ENCODE measurements at regions not wholly inside any gene's neighbourhood (a gene's known extent, or its start where the extent isn't known, plus 50 kb on each side); places are given as distances from the start of the nearest gene placed in this dataset.
A peak's percentile ranks its signal among the peaks of the same experiment; 100 is the strongest.

DNA sequence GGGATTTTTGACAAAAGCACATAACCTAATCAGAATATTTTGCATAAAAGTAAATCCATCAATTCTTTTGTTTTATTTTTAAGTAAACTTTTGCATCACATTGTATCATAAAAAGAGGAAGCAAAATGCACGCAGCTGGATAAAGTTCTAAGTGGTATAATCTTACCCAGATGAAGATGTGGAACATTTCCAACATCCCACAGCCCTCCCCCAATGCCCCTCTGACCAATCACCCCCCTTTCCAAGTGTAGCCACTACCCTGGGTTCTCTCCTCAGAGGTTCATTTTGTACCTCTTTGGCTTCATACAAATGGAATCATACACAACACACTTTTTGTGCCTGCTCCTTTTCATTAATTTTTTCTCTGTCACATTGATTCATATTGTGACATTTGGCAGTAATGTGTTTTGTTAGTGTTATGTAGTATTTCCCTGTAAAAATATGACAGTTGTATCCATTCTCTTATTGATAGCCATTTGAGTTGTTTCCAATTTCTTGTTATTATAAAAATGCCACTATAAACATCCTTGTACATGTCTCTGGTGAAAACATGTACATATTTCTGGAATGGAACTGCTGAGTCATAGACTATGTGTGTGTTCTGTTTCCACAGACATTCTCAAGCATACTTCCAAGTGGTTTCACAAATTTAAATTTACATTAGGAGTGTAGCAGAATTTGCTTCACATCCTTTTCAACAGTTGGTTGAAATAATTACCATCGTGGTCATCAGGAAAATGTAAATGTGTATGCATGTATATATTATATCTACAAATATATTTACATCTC, 92.9 kb upstream of the SYNDIG1 start:
- DNase-seq: peak; percentile 5

DNA sequence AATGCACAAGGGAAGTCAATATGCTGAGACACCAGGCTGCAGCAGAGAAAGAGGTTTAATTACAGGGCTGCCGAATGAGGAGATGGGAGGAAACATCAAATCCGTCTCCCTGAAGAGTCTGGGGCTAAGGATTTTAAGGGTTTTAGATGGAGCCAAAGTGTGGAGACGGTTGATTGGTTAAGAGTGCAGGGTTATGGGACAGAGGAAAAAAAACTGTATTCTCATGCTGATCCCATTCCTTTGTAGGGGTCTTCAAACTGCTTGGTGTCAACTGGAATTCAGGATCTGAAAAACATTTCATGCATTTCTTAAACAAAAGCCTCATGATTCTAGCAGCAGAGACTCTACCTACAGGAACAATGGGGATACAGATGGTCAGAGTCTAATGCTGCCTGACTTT, 96.1 kb upstream of the SYNDIG1 start:
- no peak for DNase-seq

DNA sequence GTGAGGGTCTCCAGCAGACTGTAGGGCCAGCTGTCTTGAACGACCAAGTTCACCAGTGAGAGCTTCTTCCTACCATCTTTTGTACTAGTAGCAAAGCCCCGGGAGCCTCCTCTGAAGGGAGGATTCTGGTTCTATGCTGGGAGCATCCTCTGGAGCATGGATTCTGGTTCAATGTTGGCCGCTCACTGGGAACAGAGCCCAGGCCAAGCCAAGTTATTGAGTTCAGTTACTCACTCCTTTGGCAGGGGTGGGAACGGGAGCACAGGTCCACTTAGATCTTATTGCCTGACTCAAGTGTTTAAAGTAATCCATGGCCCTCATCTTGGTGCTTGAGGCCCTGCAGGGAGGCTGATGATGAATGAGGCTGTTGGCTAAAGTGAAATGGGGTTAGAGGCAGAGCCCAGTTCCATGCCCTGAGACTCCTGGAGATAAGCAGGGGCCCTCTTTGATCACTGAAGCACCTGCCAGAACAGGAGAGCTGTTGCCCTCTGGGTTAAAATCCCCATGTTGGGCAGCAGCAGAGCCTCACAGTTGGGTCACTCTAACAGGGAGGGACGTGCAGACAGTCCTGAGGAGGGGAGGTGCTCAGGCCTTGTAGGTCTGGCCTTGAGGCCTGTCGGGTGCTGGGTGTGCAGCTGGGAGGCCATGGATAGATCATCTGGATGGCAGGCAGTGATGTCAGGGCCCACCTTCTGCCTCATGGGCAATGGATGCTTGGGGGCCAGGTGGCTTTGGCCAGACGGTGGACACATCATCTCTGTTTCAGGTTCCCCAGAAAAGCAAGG, 98.3 kb upstream of the SYNDIG1 start:
- DNase-seq: no peak

DNA sequence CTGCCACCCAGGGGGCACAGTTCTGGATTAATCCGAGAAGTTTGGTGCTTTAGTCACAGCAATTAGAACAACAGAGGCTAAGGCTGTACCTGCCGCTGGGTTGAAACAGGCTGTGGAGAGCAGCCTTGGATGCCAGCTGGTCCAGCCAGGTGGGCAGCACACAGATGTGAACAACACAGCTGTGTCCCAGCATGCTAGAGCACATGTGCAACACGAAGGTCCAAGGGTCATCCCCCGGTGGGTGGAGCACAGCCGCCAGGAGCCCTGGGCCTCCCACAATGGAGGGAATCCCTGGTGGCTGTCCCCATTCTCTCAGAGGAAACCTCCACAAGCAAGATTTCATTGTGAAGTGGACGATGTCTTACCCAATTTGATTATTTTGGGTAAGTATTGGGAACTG, 99.2 kb upstream of the SYNDIG1 start:
- DNase-seq: no peak

DNA sequence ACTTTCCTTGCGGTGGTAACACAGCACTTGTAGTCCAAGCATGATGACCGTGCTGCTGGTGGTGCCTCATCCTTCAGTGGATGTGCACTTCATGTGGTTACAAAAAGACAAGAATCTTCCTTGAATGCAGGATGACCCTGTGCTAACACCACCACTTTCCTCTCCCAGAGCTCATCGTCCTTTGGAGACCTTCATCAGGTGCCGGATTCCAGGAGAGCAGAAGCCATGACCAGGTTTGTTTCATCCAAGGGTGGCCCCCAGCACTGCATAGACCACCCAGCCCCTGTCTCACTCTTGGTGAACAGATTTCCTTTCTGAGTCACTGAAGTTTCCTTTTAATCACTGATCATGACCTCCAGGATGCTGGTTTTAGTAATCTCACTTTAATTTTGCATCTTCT, 101.2 kb upstream of the SYNDIG1 start:
- no peak for DNase-seq

DNA sequence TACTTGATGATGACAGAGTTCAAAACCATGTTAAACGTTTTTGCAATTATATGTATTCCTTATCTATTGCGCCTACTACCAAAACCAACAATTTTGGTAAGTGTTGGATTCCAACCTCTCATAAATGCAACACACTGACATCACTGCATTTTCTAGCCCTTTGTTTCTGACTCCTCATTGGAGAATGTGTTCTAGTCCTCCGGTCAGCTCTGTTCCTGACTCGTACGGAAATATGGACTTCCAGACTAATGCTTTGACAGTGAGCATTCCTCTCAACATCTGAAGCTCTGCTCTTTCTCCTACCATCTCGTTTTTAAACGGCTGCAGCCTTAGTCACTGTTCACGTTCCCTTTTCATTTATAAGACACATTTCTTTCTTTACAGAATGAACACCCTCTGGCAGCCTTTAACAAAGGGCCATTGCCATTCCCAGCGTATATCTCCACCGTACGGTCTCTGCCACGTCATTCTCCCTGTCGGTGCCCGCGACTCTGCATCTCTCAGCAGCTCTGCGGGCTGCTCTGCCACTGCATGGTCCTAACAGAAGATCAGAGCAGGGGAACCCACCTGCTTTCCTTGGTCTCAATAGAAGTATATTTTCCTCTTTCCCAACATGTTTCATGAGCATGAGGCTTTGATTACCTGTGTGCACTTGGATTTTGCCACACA, 103.0 kb upstream of the SYNDIG1 start:
- DNase-seq: no peak

DNA sequence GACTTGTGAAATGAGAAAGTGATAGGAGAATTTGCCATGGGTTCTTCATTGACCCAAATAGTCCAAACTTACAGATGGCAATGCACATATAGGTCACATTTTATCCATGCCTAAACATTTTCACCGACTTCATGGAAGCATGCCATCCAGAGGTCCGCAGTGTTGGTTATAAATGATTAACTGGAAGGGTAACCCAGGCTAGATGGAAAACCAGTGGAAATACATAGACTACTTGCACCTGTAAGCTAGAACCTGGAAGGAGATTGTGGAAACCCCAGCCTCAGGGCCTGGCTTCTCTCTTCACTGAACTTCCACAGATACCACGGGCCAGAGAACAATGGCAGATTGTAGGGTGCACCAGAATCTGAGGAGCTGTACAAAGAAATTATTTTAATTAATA, 103.8 kb upstream of the SYNDIG1 start:
- no peak for DNase-seq

DNA sequence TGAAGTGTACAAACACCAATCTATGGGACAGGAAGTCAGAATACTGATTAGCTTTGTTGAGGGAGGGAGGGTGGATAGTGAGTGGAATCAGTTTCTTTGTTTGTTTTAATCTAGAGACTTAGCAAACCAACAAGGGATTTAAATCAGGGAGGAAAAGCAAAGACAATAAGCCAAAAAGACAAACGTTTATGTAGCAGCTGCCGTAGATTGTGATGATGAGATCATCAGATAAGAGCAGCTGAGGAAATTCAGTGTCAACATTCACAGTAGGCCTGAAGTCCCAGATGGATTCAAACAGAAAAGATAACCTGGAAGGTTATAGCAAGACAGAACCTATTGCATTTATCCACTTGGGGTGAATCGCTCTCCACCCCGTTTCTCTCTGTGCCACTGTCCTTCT, 104.9 kb upstream of the SYNDIG1 start:
- DNase-seq: no peak

DNA sequence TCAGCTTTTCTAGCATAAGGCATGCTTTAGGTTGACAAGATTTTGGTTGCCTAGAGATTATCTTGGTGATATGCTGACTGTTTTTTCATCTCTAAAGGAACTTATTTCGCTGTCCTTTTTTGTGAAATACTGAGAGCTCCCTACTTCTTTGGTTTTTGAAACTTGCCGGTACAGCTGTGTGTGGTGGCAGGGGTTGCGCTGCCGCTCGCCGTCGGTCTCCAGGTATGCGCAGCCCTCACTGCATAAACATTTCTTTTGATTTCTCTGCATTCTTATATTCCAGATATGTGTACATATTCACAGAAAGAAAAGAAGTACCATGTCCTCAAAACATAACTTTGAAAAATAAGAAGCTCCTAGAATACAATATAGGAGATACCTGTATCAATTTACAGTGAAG, 106.4 kb upstream of the SYNDIG1 start:
- no peak for DNase-seq

DNA sequence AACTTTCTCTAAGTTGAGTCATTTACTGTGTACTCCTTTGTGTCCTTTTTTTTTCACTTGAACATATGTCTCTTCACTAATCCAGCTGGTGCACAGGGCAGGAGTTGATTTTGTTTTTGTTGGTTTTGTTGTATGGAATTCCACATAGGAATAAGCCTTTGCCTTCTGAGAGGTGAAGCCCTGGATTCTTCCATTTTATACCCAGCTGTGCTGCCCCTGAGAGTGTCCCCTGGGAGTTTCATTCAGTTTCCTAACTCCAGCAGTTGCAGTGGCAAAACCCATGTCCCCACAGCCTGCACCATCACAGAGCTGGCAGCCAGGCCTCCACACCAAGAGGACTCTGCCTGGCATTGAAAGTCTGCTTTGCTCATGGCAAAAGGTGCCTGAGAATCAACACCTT, 107.3 kb upstream of the SYNDIG1 start:
- DNase-seq: no peak

DNA sequence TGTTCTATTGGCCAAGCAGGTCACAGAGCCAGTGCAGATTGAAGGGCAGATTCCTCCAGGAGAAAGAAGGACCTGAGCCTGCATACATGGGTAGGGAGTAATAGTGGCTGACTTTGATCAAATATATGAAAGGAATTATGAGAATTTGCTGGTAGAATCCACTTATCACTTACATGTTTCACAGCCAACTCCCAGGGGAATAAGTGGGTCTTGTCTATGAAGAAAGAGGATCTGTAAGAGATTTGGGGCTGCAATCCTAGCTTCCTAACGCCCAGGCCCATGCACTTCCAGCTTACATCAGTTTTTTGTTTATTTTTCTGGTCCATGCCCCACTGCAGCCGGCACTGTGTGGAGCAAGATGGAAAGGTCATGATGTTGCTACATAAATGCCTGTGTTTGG, 107.9 kb upstream of the SYNDIG1 start:
- no peak for DNase-seq

DNA sequence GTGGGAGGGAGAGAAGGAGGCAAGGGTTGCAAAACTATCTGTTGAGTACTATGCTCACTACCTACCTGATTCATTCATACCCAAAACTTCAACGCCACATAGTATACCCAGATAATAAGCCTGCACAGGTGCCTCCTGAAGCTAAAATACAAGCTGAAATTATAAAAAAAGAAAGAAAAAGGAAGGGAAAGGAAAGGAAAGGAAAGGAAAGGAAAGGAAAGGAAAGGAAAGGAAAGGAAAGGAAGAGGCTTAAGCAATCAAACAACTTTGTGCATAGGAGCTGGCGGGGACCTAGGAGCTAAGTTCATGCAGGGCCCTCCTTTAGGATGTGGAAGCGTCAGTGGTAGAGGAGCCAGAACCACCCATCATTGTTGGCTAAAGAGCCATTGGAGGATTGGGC, 108.9 kb upstream of the SYNDIG1 start:
- DNase-seq: no peak

DNA sequence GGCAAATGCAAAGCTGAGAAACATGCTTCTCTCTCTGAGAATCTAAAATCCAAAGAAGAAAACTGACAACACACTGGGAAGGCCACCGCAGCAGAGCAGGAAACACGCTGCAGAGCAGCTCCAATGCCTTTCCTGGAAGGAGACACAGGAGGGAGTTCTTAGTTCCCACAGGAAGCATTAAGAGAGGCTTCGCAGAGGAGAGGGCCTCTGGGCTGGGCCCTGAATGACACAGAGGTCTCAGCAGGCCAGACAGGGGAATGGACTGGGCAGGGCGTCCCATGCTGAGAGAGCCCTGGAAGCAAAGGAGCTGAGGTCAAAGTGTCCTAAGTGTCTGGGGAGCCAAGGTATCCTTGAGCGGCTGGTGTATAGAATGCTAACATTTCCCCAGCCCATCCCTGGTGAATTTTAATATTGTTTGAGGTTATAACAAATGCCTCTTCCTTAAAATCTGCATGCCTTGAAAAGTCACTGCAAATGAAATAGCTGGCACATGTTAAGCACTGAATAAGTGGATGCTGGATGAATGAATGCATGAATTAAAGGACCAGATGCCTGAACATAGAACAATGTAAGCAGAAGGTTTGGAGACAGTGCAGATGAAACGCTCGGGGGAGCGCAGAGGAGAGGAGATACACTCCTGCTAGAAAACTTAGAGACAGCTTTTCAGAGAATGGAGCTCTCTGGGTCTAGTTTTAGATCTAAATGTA, 110.0 kb upstream of the SYNDIG1 start:
- DNase-seq: no peak

DNA sequence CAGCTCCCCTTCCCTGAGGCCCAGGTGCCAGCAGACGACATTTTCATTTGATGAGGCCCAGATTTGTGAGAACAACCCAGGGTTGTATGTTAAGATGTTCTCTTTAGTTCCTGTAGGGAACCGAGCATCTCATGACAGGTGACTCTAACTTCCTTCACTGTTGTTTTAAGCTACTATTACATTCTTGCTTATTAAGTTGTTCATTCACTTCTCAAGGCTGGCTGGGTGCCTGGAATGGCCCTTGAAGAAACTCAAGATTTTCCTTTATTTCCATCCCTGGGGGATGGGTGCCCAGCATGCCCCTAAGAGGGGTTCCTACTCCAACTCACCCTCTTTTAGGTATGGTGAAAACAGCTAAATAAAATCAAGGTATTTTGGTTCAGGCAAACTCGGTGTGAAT, 111.5 kb upstream of the SYNDIG1 start:
- no peak for DNase-seq

DNA sequence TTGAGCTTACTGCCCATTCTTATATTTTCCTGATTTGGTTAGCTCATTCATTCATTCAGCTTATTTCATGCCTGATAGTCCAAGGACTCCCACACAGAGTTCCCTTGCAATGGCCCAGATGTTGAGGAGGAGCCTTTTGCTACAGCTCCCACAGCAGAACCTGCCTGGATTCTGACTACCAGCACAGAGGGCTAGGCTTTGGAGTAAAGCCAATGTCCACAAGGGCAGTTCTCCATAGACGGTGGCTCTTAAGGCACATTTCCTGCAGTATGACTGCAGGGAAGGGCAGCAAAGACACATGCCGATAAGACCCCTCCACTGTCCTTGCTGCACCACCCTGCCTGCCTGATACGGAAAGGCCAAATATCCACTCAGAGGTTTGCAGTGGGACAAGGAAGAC, 112.3 kb upstream of the SYNDIG1 start:
- DNase-seq: no peak

DNA sequence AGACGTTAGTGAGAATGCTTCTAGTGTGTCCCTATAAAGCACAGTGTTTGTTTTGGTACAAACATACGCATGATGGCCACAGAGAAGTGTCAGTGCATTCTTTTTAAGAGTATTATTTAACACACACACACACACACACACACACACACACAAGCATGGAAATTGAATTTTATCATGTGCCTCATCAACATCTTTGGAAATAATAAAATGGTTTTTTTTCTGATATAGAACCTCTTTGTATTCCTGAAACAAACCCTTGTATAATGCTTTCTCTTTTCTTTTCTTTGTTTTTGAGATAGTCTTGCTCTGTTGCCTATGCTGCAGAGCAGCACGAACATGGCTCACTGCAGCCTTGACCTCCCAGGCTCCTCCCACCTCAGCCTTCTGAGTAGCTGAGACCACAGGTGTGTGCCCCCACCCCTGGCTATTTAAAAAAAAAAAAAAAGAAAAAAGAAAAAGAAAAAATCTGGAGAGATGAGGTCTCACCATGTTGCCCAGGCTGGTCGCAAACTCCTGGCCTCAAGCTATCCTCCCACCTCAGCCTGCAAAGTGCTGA, 116.2 kb upstream of the SYNDIG1 start:
- DNase-seq: no peak

DNA sequence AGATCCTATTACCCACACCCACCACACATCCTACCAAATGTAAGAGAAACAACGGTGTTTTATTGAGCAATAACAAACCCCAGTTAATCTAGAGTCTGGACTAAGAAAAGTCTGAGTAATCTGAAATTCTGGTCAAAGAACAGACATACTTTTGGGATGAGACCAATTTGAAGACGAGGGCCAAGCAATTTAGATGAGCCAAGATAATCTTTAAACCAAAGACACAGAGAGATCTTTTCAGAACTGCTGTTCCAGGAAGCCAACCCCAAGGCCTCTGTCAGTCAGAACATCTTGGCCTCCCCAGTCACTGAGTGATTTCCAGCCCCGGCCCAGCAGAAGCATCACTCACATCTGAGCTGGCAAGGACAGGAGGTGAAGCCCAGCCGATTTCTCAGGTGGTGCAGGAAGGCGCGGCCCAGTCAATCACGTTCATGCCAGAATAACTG, 118.5 kb upstream of the SYNDIG1 start:
- DNase-seq: no peak

DNA sequence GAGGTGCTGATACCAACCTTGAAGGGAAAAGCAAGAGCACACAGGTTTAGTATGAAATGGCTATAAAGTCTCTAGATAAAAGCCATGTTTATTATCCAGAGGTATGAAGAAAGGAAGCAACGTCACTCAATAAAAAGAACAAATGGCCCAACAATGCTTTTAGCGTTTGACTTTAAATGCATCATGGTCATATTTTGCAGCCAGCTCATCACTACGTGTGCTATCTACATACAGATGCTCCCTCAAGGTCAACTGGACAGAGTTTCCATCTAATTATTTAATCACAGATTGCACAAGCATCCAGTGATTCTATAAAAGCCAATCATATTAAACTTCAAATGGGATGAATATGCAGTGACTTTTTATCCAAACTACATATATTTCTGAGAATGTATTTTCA, 127.6 kb upstream of the SYNDIG1 start:
- no peak for DNase-seq

DNA sequence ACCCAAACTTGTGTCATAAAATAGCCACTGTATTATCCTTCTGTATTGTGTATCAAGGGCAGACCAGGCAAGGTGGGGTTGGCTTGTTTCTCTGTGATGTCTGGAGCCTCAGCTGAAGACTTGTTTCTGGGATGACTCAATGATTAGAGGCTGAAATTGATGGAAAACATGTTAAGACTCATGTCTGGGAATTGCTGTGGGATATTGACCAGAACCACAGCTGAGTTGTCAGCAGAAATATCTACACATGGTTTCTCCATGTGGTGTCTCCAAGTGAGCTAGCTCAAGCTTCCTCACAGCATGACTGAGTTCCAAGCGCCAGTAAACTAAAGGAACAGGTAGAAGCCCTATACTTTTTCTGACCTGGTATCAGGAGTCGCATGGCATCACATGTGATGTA, 128.5 kb upstream of the SYNDIG1 start:
- no peak for DNase-seq

DNA sequence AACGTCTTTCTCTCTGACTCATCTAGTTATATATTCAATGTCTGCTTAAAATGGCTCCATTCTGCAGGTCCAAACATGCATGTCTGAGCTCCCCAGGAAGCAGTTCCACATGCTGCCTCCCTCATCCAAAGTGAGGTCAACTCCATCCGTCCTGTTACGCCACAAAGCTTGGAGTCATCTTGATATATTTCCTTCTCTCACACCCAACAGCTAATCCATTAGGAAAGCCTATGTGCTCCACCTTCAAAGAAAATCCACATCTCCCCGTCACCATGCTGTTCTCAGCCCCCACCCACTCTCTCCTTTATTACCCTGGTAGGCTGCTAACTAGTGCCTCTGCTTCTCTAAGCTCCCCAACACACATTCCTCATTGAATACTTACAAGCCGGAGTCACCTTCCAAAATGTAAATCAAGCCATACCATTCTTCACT, 130.2 kb upstream of the SYNDIG1 start:
- DNase-seq: peak; percentile 3

DNA sequence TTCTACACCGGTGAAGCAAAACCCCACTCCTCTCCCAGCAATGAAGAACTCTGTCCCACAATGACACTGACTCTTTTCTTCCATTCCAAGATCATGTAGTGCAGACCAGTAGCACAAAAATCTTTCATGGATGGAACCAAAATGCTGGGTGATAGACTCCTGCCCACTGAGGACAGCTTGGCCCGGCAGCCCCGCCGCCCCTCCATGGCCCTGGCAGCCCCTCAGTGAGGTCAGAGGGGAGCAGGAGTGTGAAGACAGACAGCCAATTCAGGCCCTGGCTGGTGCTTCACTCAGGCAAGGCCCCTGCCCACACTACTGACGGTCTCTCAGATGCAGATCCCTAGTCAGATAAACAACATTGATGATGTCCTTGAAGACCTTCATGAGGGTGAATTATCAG, 131.9 kb upstream of the SYNDIG1 start:
- DNase-seq: no peak

DNA sequence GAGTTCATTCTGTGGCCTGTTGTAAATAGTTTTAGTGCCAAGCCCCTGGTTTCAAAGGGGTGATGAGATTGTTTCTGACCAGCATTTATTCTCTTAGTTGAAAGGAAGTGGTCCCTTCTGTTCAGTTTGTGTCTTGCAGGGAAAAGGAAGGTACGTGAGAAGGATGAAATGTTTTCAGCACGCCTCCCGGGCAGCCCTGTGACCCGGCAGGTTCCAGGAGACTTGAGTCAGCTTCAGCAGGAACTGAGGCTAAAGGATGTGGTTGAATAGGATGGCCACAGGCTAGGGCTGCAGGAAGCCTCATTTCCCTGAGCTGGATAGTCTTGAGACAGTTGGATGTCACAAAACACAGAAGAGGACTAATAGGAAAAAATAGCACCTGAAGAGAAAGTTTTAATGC, 132.4 kb upstream of the SYNDIG1 start:
- peak; percentile 27 for DNase-seq

DNA sequence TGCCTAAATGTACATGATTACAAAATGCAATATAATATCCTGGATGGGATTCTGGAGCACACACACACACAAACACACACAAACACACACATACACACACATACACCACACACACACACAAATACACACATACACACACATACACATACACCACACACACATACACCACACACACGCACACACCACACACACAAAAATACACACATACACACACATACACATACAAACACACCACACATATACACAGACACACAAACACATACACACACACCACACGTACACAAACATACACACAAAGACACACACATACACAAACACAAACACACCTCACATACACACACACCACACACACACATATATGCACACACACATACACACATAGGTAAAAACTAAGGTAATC, 134.6 kb upstream of the SYNDIG1 start:
- no peak for DNase-seq
